HG02623 (cell line): ENCODE measurements at regions not wholly inside any gene's neighbourhood (a gene's known extent, or its start where the extent isn't known, plus 50 kb on each side); places are given as distances from the start of the nearest gene placed in this dataset.

ENCODE experiments used
- ATAC-seq: cut with Tn5 transposase; IDR thresholded peaks from one replicate; pipeline ENCODE4 v1.9.1; 2021; ENCODE audit warnings: moderate library complexity; ENCODE audit not compliant: unreplicated experiment

- no peak for ATAC-seq
These were observed 171.7 kb downstream of the ATPSCKMT start for GRCh38 chr5:10077791-10078545.

DNA sequence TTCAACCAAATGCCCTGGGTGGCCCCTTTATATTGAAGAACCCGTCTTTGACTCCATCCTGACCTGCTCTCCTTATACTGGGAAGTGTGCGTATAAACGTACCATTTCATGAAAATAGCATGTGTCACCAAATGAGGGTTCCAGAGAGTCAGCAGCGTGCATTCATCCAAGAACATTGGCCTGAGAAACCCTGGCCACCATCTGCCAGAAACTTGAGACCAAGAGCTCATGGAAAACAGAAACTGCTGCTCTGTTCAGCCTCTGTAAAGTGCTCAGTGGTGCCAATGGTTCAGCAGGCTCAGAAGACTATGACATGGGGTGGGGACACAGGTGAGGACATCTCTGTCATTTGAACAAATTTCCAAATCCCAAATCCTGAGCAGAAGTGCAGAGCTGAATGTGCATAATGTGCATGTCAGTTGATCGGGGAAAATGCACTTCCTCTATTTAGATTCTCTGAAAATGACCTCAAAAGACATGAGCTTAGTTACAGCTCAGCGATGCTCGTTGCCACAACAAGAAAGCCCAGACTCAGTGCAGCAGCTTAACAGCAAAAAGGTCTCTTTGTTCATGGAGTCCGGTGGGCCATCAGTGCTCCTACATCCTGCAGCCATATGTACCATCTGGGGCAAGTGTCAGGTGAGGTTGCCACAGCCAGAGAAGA lies 176.1 kb downstream of the ATPSCKMT start:
- ATAC-seq, result no peak

- ATAC-seq, result no peak
These were observed 179.9 kb downstream of the ATPSCKMT start for GRCh38 chr5:10069637-10070313.

GRCh38 chr5:10065428-10066000 lies 184.2 kb downstream of the ATPSCKMT start:
- ATAC-seq, result no peak

DNA sequence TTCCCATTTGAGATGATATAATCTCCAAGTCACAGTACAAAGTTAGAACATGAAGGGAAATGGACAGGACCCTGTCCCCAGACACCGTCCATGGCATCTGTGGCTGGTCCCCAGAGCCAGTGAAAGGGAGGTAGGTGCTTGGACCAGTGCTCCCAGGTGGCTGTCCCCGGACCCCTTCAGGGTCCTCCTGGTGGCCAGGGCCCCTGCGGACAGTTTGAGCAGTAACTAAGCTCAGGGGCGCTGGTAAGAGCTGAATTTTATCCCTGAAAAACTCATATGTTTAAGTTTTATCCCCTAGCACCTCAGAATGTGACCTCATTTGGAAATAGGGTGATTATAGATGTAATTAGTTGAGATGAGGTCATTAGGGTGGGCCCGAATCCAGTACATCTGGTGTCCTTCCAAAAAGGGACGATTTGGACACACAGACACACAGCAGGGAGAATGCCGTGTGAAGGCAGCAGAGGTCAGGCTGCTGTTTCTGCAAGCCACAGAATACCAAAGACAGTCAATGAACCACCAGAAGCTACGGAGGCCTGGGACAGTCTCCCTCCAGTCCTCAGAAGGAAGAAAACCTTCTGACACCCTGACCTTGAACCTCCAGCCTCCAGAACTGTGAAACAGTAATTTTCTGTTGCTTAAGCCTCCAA lies 185.0 kb downstream of the ATPSCKMT start:
- ATAC-seq, result no peak

GRCh38 chr5:10063997-10064396 lies 185.7 kb downstream of the ATPSCKMT start:
- no peak for ATAC-seq

GRCh38 chr5:10059980-10060379 lies 189.7 kb downstream of the ATPSCKMT start:
- ATAC-seq, result no peak

DNA sequence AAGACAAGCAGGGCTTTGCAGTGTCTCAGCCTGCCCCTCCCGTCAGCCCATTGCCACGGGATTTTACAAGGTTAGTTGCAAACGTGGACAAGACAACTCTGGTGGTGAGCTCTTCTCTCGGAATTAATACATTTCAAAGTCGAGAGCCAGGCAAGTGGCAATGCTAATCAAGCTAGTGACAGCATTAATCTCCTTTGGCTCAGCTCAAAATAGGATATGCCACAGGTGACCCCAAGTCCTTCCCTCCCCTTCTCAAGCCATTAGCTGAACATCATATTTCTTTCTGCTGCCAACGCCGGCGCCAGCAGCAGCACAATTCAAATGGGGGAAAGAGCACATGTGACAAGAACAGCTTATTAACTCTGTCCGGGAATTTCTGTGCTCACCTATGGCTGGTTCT lies 190.1 kb downstream of the ATPSCKMT start:
- no peak for ATAC-seq

DNA sequence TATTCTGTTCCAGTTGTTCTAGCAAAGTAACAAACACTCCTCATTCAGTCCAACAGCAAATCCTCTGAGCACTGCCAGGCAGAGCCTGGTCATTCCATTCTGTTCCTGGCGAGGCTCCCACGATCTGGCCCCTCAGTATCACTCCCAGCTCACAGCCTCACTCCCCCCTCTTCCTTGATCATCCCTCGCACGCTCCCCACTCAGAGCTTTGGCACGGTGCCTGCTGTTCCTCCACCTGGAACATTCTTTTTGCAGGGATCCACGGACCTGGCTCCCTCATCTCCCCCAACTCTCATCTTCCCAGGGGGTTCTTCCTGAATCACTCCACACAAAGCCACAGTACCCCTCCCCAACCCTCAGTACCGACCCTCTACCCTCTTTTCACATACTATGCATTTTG lies 192.3 kb downstream of the ATPSCKMT start:
- no peak for ATAC-seq

- ATAC-seq, result no peak
These were observed 193.4 kb downstream of the ATPSCKMT start for GRCh38 chr5:10056228-10056760.

- ATAC-seq, result no peak
These were observed 199.7 kb downstream of the ATPSCKMT start for GRCh38 chr5:10049858-10050455.

DNA sequence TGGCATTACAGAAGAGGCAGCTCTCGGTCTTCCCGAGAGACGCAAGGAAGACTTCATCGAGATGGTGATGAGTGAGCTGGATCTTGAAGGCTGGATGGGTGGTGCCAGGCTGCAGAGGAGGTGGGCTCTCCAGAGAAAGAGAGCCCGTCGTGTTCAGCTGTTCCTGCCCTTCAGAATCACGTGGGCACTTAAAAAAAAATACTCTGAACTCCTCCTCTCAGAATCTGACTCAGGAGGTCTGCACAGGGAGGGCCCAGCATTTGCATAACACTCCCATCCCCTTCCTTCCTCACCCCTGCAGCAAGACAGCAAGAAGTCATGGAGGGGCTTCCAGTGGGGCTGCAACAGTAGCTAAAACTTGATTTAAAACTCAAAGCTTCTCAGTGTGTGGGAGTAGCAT lies 203.0 kb downstream of the ATPSCKMT start:
- no peak for ATAC-seq

GRCh38 chr5:10045376-10045775 lies 204.3 kb downstream of the ATPSCKMT start:
- no peak for ATAC-seq

GRCh38 chr5:10036136-10036815 lies 213.4 kb downstream of the ATPSCKMT start:
- ATAC-seq, result no peak

- ATAC-seq, result no peak
These were observed 215.7 kb downstream of the ATPSCKMT start for GRCh38 chr5:10034001-10034400.

GRCh38 chr5:10031817-10032216 lies 217.9 kb downstream of the ATPSCKMT start:
- no peak for ATAC-seq

DNA sequence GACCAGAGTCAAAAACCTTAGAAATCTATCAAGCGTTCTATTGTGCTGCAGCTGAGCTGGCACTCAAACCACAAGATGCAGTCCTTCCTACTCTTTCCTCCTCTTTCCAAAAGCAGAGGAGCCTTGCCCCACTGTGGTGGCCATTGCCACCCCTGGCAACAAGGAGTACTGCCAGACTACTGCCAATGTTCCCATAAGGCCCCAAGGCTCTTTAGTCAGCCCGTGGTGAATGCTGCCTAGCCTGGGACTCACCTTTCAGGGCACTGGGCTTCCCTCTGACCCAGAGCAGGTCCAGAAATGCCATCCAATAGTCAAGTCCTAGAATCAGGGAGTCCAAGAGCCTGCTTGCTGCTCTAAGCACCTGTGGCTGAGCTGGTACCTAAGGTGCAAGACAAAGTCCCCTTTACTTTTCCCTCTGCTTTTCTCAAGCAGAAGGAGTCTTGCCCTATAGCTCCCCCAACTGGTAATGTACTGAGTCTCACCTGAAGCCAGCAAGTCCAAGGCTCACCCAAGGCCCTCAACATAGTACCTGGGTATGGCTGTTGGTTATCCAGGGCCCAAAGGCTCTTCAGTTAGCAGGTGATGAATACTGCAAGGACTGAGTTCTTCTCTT lies 219.4 kb downstream of the ATPSCKMT start:
- no peak for ATAC-seq

DNA sequence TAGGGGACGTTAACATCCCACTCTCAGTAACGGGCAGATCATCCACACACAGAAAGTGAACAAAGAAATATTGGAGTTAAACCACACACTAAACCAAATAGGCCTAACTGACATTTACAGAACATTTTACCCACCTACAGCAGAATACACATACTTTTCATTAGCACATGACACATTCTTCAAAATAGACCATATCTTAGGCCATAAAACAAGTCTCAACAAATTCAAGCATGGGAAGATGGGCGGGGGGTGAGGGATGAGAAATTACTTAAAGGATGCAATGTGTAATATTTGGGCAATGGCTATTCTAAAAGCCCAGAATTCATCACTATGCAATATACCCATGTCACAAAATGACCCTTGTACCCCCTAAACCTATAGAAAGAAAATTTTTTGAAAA lies 226.2 kb downstream of the ATPSCKMT start:
- no peak for ATAC-seq

DNA sequence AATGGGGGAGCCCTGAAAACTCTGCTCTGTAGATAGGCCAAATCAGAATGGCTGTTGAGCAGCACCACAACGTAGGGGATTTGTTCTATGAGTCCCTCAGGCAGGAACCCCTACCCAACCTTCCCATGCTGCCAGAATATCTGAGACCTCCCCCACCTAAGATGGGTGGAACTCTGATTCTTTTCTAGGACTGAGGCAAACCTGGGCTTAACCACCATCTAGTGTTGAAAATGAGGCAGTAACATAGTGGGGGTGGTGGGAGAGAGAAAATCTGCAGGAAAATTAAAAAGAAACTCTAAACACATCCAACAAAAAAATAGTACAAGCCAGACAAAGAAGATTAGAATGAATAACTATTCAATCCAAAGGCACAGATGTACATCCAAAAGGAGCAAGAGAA lies 228.4 kb downstream of the ATPSCKMT start:
- ATAC-seq, result no peak

GRCh38 chr5:10019236-10019635 lies 230.5 kb downstream of the ATPSCKMT start:
- no peak for ATAC-seq
